NCI-H1436 (cell line): ENCODE measurements at regions not wholly inside any gene's neighbourhood (a gene's known extent, or its start where the extent isn't known, plus 50 kb on each side); places are given as distances from the start of the nearest gene placed in this dataset.

Source experiments
- DNase-seq: peaks from one replicate; lab custom pipeline; 2025; lab: John Stamatoyannopoulos, UW

DNA sequence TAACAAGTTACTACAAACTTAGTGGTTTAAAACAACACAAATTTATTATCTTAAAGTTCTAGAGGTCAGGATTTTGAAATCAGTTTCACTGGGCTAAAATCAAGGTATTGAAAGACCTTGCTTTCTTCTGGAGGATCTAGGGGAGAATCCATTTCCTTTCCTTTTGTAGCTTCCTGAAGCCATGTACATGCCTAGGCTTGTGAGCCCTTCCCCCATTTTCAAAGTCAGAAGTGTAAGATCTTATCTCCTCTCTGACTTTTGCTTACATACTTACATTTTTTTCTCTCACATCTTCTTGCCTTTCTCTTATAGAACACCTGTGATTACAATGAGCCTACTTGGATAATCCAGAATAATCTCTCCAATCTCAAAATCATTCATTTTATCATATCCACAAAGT lies 78.7 kb upstream of the MBOAT2 start:
- DNase-seq, result no peak

DNA sequence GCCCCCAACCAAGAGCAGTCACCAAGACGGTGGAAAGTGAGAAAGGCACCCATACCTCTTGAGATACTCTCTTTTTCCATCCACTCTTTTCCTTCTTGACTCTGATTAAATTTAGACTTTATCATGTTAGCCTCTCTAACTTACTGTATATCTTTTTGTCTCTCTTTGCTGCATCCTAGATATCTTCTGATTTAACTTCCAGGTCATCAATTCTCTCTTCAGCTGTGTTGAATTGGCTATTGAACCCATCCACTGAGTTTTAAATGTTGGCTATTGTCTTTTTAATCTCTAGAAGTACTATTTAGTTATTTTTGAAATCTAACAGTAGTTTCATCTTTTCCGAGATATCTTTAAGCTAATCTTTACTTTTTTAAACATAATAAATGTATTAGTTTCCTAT lies 78.3 kb upstream of the MBOAT2 start:
- DNase-seq, result no peak

DNA sequence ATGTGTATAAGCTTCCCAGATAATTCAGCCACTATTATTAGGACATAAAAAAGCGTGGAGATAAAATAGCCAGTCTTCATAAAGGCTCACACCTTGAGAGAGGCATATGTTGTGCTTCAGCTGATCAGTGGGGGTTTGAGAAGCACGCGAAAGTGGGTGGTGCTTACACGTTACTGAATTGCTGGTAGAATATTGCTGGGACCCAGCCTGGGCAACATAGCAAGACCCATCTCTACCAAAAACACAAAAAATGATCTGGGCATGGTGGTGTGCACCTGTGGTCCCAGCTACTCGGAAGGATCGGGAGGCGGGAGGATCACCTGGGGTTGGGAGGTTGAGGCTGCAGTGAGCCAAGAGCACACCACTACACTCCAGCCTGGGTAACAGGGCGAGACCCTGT lies 74.9 kb upstream of the MBOAT2 start:
- no peak for DNase-seq

DNA sequence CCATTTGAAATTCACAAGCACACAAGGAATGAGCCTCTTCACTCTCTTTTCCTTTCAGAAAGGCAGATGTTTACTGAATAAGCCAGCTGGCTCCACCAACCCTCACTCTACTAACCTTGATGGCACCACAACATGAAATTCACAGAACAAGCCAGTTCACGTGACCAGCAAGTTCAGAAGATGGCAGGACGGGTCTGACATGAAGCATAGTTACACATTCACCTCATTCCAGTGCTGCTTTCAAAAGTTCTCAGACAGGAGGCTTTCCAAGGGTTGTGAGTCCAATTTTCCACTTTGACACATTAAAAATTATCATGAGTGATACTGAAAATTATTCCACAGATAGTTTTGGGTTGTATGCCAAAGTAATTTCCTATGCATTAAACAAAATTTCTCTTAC lies 74.2 kb upstream of the MBOAT2 start:
- DNase-seq, result no peak

DNA sequence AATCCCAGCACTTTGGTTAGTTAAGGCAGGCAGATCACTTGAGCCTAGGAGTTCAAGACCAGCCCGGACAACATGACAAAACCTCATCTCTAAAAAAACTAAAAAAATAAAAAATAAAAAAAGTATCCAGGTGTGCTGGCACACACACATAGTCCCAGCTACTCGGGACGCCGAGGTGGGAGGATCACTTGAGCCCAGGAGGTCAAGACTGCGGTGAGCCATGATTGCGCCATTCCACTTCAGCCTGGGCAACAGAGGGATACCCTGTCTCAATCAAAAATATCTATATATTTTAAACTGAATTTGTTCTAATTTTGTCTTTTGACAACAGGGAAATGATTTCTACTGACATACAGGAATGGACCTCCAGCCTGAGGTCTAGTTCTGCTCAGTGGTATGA lies 73.3 kb upstream of the MBOAT2 start:
- DNase-seq, result no peak

DNA sequence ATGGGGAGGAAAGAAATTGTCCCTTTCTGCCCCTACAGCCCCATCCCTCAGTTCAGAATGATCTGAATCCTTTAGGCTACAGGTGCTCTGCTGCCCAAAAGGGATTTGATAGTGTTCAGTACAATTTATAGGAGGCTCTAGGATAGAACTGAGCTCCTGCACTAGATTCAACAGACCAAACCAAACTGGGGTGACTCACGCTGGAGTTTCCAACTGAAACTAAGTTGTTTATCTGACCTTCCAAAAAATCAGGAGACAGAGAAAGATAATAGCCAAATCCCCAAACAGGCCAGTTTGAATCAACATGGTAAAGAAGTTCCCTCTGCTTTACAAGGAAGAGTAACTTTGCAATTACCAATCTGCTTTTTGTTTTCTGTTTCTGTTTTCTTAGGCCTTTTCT lies 72.7 kb upstream of the MBOAT2 start:
- no peak for DNase-seq

DNA sequence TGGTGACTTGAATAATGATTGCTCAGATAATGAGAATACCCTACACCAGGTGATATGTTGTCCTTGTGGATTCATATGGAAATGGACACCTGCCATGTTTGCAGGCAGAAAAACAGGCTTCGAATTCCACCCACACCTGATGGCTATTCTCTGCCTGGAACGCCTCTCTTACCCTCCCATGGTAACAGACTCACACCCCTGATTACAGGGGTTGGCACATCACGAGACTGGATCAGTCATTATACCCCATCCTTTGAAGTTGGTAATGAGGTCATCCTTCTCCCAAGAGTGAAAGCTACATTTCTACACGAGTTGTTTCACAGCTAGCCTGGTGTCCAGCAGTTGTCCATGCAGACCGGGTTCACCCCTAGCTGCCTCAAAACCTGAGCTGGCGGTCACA lies 71.4 kb upstream of the MBOAT2 start:
- no peak for DNase-seq

DNA sequence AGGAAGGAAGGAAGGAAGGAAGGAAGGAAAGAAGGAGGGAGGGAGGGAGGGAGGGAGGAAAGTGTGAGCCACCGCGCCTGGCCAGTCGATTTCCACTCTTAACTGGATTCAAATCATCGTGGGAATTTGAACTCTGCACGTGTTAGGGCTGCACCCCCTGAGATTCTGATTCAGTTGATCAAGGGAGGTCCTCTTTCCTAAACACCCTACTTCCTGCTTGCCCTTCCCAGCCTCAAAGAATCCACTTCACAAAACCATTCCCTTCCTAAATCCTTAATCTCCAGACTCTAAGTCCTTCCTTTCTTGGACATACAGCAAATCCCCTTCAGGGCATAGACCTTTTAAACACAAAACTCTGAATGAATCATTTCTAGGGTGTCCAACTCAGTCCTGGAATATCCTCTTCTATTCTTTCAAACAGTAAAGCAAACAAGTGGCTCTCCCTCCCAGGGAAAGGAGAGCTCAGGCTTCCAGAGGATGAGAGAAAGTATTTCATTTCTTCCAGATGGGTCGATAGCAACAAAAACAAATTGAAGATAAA lies 68.2 kb upstream of the MBOAT2 start:
- DNase-seq, result no peak

DNA sequence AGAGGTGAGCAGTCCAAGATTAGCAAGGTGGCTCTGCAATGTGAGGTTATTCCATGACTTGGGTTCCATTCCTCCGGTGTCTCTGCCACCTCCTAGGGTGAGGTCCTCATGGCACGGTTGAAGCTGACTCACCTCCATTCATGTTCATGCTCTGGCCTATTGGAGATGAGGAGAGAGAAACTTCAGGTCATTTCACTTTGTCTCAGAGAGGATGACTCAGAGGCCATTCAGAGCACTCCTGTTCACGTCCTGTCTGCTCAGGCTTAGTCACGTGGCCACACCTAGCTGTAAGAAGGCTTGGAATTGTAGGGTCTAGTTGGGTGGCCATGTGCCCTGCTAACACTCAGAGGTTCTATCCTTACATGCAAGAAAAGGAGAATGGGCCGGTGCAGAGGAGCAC lies 67.5 kb upstream of the MBOAT2 start:
- DNase-seq, result no peak

DNA sequence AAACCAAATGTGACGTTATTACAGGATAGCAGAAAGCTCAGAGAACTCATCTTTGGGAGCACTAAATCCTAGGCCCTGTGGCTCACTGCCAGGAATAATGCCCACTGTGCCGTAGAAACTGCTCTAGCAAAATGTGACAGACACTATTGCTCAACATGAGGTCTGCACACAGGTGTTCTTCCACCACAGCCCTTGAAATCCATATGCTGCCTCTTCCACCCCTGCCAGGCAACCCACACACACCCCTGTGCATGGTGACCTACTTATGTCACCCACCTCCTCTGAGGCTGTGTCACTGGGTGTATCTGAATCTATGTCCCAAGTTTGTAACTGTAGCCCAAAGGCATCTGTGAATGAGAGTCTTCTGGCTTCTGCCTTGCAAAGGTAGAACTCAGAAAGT lies 66.1 kb upstream of the MBOAT2 start:
- no peak for DNase-seq

DNA sequence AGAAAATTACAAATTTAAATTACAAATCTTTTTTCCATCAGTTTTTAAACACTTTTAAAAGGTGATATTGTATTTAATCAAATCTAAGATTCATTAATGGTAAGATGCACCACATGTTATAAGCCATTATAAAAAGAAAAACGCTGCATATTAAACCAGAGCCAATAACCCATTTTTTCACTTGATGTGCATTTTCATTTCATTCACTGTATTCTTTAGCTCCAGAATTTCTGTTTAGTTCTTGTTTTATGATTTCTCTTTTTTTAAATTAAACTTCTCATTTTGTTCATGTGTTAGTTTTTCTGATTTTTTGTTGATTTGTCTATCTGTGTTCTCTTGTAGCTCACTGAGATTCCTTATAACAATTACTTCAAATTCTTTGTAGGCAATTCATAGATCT lies 62.4 kb upstream of the MBOAT2 start:
- no peak for DNase-seq

DNA sequence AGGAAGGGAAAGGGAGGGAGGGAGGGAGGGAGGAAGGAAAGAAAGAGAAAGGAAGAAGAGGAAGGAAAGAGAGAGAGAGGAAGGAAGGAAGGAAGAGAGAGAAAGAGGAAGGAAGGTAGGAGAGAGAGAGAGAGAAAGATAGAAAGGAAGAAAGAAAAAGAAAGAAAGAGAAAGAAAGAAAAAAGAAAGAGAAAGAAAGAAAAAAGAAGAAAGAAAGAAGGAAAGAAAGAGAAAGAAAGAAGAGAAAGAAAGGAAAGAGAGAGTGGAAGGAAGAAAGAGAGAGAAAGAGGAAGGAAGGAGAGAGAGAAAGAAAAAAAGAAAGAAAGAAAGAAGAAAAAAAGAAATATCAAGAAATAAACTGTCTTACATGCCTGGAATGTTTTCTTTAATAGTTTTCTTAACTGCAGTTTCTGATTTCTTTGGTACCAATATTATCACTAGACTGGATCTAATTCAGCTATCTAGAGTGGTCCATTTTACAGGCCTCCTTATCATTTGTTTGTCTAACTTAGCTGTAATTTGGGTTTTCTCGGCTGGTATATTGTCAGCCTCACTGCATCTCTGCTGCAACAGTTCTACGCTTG lies 59.6 kb upstream of the MBOAT2 start:
- no peak for DNase-seq

DNA sequence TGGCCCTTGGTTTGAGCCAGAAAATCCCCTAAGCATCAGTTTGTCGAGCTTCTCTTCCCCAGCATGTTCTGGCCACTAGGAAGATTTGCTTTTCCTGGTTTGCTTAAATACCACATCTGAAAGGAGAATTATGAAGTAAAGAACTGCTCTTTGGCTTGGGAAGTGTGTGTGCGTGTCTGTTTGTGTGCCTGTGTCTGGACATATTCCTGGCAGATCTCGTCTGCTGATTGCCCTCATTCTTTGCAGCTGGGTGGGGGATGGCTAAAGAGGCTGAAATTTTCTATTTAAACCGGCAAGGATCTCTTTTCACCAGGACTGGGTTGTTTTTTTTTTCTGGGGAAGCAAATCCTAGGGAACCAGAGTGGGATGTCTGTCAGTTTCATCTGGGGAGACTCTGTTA lies 57.3 kb upstream of the MBOAT2 start:
- DNase-seq, result no peak

DNA sequence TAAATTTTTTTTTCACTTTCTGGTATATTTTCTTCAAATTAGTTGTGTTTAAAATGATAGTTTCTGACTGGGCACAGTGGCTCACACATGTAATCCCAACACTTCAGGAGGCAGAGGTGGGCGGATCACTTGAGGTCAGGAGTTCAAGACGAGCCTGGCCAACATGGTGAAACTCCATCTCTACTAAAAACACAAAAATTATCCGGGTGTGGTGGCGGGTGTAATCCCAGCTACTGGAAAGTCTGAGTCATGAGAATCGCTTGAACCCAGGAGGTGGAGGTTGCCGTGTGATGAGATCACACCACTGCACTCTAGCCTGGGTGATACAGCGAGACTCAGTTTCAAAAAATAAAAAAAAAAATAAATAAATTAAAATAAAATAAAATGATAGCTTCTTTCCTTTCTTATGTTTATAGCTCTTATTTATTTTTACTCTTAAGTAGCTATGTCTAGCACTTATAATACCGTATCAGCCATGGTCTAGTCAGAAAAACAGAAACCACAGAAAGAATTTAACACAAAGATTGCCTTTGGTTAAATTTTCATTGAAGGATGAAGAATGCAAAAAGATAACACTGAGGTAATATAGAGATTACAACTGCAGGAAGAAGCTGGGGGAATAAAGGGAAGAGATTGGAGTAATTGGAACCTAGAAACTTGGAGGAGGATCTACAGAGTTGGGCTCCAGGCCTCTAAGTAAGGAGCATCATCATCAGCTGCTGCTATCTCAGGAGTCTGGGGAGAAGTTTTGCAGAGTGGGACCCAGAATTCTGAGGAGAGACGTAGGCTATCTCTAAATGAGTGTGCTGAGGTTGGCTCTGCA lies 54.7 kb upstream of the MBOAT2 start:
- no peak for DNase-seq

DNA sequence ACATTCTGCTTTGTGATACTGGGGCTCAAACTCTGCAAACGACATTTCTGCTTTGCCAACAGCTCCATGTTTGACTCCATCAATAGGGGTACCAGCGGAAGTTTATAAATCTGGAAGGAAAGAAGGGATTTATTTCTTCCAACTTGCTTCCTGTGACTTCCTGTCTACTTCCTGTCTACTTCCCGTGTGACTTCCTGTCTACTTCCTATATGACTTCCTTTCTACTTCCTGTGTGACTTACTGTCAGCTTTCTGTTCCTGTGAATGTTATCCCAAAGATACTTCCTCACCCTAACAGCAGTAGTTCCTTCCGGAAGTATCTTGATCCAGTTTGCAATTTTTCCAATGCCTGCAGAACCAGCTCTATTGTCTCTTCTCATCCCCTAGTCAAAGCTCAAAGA lies 52.0 kb upstream of the MBOAT2 start:
- no peak for DNase-seq

DNA sequence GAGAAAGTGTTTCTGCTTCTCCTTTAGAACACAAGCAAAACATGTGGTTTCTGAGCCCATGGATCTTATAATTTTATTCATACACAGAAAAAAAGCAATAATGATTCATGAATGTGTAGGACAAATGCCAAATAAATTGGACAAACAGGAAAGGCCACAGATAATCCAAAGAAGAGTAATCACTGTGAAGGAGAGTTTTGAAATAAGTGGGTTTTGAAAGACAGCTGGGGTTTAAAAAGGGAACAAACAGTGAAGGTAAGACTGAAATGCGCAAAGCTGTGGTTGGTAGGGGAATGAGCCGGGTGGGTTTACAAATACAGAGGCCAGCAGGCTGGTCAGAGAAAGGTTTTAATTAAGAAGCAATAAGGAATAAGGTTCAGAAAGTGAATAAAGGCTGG lies 50.0 kb upstream of the MBOAT2 start:
- no peak for DNase-seq
